HuH-7 (cell line): ENCODE measurements at regions not wholly inside any gene's neighbourhood (a gene's known extent, or its start where the extent isn't known, plus 50 kb on each side); places are given as distances from the start of the nearest gene placed in this dataset.

Experiments
- DNase-seq: peaks from one replicate; pipeline ENCODE4 v3.0.0; 2011; ENCODE audit warnings: low spot score

GRCh38 chr3:117955196-117955595 is 1079.5 kb downstream of the IGSF11 start:
- DNase-seq, result no peak

- no peak for DNase-seq
Measured at GRCh38 chr3:117958027-117958426, 1076.6 kb downstream of the IGSF11 start.

GRCh38 chr3:117962750-117963149 is 1071.9 kb downstream of the IGSF11 start:
- no peak for DNase-seq

- no peak for DNase-seq
Measured at GRCh38 chr3:117963858-117964257, 1070.8 kb downstream of the IGSF11 start.

DNA sequence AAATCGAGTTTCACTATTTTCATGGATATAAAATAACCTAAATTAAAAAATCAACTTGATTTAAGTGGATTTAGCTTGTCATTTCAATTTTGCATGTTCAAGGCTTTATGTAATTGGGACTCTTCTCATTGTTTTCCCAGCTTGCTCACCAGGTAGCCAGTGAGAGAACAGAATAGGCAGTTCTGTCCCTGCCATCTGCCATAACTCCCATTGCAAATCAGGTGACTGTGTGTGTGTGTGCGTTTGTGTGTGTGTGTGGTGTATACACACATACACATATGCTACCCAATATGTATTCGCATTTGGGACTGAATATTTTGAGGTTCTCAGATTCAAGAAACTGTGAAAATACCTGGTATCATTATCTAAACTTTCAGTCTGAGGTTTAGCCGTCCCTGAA is 1069.8 kb downstream of the IGSF11 start:
- DNase-seq, result no peak

DNA sequence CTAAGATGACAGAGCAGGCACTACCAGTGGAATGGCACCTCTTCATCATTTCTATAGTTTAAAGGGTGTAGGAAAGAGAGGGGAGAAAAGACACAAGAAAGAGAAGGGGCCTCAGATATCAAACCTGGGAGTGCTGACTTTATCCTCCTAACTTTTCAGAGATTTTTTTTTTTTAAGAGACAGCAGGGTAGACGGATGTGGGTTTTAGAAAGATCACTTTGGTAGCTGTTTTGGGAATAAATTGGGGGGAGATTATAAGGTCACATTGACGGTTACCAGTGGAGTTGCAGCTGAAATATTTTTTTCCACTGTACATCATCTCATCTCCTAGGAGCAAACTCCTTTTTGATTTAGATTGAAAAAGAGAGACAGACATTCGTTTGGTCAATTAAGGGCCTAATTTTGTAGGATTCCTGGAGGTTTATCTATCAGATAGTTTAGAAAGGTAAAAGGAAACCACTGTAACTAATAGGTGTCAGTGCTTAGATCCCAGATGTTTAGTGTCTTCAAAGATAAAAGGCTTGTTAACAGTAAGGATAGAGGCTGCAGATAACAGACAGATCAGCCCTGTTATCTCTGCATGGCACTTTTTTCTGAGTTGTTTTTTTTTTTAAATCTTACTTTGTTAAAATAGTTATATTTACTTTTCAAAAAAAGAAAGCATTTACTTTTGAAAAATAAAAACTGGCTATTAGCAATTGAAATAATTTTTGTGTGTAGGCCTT is 1057.0 kb downstream of the IGSF11 start:
- no peak for DNase-seq

GRCh38 chr3:117979466-117979865 is 1055.2 kb downstream of the IGSF11 start:
- DNase-seq, result no peak

GRCh38 chr3:117987256-117987655 is 1047.4 kb downstream of the IGSF11 start:
- DNase-seq, result no peak

DNA sequence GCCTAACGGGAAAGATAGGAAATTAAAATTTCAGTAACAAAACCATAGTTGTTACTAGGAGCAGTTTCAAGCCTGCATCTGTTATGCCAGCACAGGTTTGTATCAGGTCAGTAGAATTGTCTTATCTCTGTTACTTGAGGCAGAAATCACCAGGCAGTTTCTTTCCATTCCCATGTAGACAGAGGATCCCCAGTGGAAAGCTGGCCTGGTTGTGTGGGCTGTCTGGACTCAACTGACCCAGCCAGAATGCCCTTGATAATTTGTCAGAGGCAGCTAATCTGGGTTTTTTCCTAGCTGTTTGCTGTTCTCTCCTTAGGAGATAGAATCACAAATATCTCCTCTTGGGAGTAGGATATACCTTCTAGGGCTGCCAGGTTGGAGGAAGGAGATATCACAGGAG is 1044.7 kb downstream of the IGSF11 start:
- no peak for DNase-seq

DNA sequence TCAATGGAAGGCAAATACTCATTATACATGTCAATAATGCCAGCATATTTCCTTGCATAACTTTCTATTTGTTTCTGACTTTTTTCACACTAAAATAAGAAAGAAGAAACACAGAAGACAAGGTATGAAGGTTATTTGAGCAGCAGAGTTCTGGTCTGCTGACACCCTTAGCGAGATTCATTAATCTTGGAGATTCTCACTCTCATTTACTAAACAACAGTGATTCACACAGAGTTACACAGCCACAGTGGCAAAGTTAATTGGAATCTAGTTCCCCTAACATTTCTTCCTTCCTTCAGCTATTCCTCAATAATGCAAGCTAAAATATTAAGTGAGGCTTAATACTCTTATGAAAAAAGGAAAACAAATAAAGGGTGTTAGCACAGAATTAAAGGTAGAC is 1044.0 kb downstream of the IGSF11 start:
- DNase-seq, result no peak

GRCh38 chr3:117995842-117996437 is 1038.7 kb downstream of the IGSF11 start:
- DNase-seq, result no peak

GRCh38 chr3:117997201-117998049 is 1037.2 kb downstream of the IGSF11 start:
- DNase-seq, result peak; percentile 68

DNA sequence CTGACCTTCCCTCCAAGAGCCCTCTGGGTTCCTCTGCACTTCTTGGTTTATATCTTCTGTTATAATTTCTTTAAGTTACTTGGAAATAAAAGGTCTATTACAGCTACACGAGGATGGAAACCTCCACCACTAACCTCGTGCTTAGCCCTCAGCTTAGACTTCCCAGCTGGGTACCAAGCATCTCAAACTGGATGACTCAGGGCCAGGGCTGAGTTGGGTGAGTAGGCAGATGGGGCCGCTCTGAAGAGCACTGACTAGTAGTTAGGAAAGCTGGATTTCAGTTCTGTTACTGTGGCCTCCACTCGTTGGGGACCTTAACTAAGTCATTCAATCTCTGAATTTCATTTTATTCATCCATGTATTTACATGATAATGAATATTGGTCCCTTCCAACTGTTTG is 1036.6 kb downstream of the IGSF11 start:
- DNase-seq, result no peak

DNA sequence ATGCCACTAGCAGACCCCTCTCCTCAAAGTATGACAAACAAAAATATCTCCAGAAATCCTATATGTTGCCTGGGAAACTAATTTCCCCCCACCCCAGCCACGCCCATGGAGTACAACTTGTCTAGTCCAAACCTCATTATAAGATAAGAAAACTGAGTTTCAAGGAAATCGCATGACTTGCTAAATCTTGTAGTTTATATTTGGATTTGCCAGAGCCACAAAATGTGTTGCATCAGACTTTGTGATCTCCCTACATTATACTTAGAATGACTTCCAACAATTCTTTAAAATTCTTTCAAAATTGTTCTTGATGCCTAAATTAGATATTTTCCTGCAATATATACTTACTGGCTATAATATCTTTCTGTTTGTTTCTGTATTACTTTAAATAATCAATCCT is 1034.4 kb downstream of the IGSF11 start:
- DNase-seq, result no peak

GRCh38 chr3:118001380-118001779 is 1033.3 kb downstream of the IGSF11 start:
- DNase-seq, result no peak

DNA sequence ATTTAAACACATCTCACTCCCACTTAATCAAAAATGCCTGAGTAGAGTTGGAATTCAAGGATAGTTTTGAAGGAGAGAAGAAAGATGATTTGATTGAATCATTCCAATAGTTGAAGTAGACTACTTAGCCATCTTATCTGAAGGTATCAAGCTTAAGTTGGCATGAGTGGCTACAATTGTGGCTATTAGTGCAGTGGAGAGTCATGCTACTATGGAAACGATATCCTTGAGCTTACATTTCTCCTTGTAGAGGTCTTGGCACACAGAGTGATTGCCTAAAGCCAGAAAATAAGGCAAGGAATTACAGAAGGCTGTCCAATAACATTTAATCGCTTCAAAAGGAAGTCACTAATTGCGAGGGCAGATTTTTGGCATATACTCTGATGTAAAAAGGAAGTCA is 1022.7 kb downstream of the IGSF11 start:
- DNase-seq, result no peak

DNA sequence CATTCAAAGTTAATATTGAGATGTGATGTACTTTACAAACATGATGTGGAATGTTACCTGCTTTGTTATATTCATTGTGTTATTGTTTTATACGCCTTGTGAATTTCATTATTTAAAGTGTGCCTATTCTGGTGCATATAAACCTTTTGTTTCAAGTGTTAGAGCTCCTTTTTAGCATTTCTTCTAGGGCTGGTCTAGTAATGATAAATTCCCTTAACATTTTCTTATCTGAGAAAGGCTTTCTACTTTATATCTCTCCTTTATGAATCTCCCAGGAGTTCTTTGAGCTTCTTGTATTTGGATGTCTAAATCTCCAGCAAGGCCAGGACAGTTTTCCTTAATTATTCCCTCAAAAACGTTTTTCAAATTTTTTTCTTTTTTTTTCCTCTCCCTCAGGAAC is 1005.6 kb downstream of the IGSF11 start:
- no peak for DNase-seq

GRCh38 chr3:118036215-118036614 is 998.4 kb downstream of the IGSF11 start:
- DNase-seq, result no peak

- DNase-seq, result no peak
Measured at GRCh38 chr3:118055381-118055780, 979.3 kb downstream of the IGSF11 start.

DNA sequence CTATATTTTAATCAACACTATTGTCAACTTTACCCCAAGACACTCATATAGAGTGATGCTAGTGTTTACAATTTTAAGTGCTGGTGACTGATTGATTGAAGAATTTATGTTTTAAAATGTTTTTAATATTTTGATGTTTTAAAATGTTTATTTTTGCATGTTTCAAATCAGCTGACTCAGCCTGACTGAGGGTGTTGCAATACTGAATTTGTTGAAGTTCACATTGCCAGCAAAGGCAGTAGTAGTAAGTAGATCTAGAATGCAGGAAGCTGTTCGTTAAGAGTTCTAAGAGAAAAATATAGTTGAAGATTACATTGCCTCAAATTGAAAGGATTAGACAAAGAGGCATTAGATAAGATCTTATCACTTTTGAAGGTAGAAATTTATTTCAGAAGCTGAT is 977.6 kb downstream of the IGSF11 start:
- DNase-seq, result no peak

DNA sequence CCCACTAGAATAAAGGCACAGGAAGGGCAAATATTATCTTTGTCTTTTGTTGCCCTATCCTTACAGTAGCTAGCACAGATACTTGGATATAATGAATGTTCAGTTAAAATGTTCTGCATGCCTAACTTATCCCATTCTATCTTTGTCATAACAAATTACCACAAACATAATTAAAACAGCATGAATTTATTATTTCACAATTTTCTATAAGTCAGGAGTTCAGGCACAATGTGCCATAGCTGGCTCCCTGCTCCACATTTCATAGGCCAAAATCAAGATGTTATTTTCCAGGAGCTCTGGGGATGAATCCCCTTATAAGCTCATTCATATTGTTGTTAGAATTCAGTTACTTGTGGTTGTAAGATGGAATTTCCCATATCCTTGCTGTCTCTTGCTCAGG is 975.5 kb downstream of the IGSF11 start:
- DNase-seq, result no peak

- no peak for DNase-seq
Measured at GRCh38 chr3:118067439-118067838, 967.2 kb downstream of the IGSF11 start.

DNA sequence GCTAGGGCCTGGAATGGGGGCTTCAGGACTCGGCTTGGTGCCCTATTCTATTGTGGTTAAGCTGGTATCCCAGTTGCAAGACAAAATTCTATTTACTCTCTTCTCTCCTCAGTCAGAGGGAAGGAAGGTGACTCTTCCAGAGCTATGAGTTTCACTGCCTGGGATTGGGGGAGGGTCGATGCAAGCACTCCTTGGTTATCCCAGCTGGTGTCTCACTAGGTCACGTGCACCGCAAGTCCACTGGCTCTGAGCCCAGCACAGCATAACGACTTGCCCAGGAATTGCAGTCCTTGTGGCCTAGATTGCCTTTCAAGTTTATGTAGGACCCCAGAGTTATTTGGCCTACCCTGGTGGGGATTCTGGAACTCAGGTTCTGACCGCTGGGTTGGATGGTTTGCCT is 958.8 kb downstream of the IGSF11 start:
- no peak for DNase-seq
